ENCODE measurements at regions not wholly inside any gene's neighbourhood (a gene's known extent, or its start where the extent isn't known, plus 50 kb on each side); places are given as distances from the start of the nearest gene placed in this dataset.

DNA sequence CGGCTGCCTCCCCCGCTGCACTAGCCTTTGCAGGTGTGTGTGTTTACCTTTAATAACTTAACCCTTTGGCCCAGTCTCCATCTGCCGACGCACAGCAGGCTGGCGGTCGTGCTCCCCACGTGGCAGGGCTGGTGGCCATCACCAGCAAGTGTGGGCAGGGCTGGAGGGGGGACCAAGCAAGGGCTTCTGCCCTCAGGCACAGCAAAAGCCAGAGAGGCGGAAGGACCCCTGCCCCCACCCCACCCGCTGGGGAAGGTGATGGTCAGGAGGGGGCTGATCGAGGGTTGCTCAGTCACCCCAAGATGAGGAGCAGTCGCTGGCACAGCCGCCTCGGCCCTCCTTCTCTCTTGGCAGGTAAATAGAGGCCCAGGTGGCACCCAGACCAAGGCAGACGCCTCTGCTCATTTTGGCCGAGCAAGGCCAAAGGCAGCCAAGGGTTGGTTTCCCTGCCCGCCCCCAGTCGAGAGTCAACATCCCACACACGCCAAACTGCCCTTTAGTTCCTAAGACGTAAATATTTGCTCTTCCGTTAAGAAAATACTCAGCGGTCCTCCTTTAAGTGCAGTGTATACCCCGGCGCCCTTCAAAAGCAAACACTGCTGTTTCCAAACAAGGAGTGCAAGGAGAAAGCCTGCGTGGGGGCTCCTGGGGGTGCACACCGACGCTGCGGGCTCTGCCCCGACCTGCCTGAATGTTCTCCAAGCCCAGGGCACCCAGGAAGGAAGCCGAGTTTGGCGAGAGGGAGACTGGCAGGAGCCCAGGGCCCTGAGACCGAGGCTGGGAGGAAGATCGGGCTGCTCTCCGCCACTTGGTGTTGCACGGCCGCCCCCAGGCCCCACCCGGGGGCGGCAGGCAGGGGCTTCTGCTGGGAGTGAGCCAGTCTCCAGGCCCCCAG, 82.7 kb downstream of the SIK1 start:
- TF ChIP-seq, protein P1, sequence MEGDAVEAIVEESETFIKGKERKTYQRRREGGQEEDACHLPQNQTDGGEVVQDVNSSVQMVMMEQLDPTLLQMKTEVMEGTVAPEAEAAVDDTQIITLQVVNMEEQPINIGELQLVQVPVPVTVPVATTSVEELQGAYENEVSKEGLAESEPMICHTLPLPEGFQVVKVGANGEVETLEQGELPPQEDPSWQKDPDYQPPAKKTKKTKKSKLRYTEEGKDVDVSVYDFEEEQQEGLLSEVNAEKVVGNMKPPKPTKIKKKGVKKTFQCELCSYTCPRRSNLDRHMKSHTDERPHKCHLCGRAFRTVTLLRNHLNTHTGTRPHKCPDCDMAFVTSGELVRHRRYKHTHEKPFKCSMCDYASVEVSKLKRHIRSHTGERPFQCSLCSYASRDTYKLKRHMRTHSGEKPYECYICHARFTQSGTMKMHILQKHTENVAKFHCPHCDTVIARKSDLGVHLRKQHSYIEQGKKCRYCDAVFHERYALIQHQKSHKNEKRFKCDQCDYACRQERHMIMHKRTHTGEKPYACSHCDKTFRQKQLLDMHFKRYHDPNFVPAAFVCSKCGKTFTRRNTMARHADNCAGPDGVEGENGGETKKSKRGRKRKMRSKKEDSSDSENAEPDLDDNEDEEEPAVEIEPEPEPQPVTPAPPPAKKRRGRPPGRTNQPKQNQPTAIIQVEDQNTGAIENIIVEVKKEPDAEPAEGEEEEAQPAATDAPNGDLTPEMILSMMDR (IDR thresholded peaks at IDR 0.05), result no peak
- no peak for TF ChIP-seq PHF8 (IDR thresholded peaks at IDR 0.05; ENCODE audit: borderline replicate concordance, low read depth)
- TF ChIP-seq POLR2A (IDR thresholded peaks at IDR 0.05; ENCODE audit: low read length), result no peak
- TF ChIP-seq RAD21 (conservative IDR thresholded peaks at IDR 0.05 in 1 of 2, IDR thresholded peaks at IDR 0.05 in 1 of 2), result peak; percentile 16 to 57; a peak in 4 of 5 replicates
- TF ChIP-seq, protein P2, sequence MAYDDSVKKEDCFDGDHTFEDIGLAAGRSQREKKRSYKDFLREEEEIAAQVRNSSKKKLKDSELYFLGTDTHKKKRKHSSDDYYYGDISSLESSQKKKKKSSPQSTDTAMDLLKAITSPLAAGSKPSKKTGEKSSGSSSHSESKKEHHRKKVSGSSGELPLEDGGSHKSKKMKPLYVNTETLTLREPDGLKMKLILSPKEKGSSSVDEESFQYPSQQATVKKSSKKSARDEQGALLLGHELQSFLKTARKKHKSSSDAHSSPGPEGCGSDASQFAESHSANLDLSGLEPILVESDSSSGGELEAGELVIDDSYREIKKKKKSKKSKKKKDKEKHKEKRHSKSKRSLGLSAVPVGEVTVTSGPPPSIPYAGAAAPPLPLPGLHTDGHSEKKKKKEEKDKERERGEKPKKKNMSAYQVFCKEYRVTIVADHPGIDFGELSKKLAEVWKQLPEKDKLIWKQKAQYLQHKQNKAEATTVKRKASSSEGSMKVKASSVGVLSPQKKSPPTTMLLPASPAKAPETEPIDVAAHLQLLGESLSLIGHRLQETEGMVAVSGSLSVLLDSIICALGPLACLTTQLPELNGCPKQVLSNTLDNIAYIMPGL (CRISPR knock-in tag; IDR thresholded peaks at IDR 0.05; ENCODE audit: borderline replicate concordance), result peak; percentile 67; the same call in 1 of the 2 replicates
- TF ChIP-seq EHMT2 (IDR thresholded peaks at IDR 0.05; ENCODE audit: low read depth), result no peak
- no peak for TF ChIP-seq FOSL2 (IDR thresholded peaks at IDR 0.05)
- peak; percentile 33 for TF ChIP-seq FOSL2 (CRISPR knock-in tag; IDR thresholded peaks at IDR 0.05)
- TF ChIP-seq POLR2AphosphoS2 (conservative IDR thresholded peaks at IDR 0.05; ENCODE audit: low read length), result no peak
